ENCODE measurements at regions not wholly inside any gene's neighbourhood (a gene's known extent, or its start where the extent isn't known, plus 50 kb on each side); places are given as distances from the start of the nearest gene placed in this dataset.

GRCh38 chr7:3188946-3189345 is 112.1 kb upstream of the SDK1 start:
- DNase-seq: peak in 1 of 10 donors; percentile 15
- intact Hi-C loops (cut with DNase I): no loop called here

GRCh38 chr7:3191548-3191947 is 109.5 kb upstream of the SDK1 start:
- intact Hi-C loops (cut with DNase I): no loop called here
- DNase-seq: no peak

- intact Hi-C loops (cut with DNase I): no loop called here
- DNase-seq: peak in 1 of 10 donors; percentile 7
These were observed 108.4 kb upstream of the SDK1 start for GRCh38 chr7:3192669-3193068.

- intact Hi-C loops (cut with DNase I): no loop called here
- DNase-seq: peak in 1 of 10 donors; percentile 10
These were observed 107.5 kb upstream of the SDK1 start for GRCh38 chr7:3193379-3194120.

- no peak for DNase-seq
- intact Hi-C loops (cut with DNase I): no loop called here
These were observed 106.4 kb upstream of the SDK1 start for GRCh38 chr7:3194501-3195141.

GRCh38 chr7:3195160-3195559 is 105.9 kb upstream of the SDK1 start:
- intact Hi-C loops (cut with DNase I): no loop called here
- DNase-seq: no peak

GRCh38 chr7:3196629-3197400 is 104.2 kb upstream of the SDK1 start:
- DNase-seq: no peak
- intact Hi-C loops (cut with DNase I): no loop called here

- intact Hi-C loops (cut with DNase I): no loop called here
- DNase-seq: no peak
These were observed 103.4 kb upstream of the SDK1 start for GRCh38 chr7:3197567-3198213.

GRCh38 chr7:3198316-3198715 is 102.7 kb upstream of the SDK1 start:
- DNase-seq: no peak
- intact Hi-C loops (cut with DNase I): no loop called here

- DNase-seq: no peak
- intact Hi-C loops (cut with DNase I): no loop called here
These were observed 100.5 kb upstream of the SDK1 start for GRCh38 chr7:3200504-3200903.

- intact Hi-C loops (cut with DNase I): no loop called here
- DNase-seq: no peak
These were observed 99.7 kb upstream of the SDK1 start for GRCh38 chr7:3201306-3201705.

GRCh38 chr7:3201937-3202710 is 98.9 kb upstream of the SDK1 start:
- intact Hi-C loops (cut with DNase I): no loop called here
- DNase-seq: no peak

GRCh38 chr7:3204526-3204925 is 96.5 kb upstream of the SDK1 start:
- intact Hi-C loops (cut with DNase I): no loop called here
- no peak for DNase-seq

GRCh38 chr7:3206101-3206500 is 95.0 kb upstream of the SDK1 start:
- intact Hi-C loops (cut with DNase I): no loop called here
- no peak for DNase-seq

GRCh38 chr7:3206771-3207191 is 94.3 kb upstream of the SDK1 start:
- no peak for DNase-seq
- intact Hi-C loops (cut with DNase I): no loop called here

- no peak for DNase-seq
- intact Hi-C loops (cut with DNase I): no loop called here
These were observed 93.6 kb upstream of the SDK1 start for GRCh38 chr7:3207387-3207902.

- intact Hi-C loops (cut with DNase I): no loop called here
- no peak for DNase-seq
These were observed 90.5 kb upstream of the SDK1 start for GRCh38 chr7:3210531-3210930.

- intact Hi-C loops (cut with DNase I): no loop called here
- DNase-seq: no peak
These were observed 87.0 kb upstream of the SDK1 start for GRCh38 chr7:3214090-3214413.

- no peak for DNase-seq
- intact Hi-C loops (cut with DNase I): no loop called here
These were observed 85.1 kb upstream of the SDK1 start for GRCh38 chr7:3215624-3216585.
